ENCODE measurements at regions not wholly inside any gene's neighbourhood (a gene's known extent, or its start where the extent isn't known, plus 50 kb on each side); places are given as distances from the start of the nearest gene placed in this dataset.

DNA sequence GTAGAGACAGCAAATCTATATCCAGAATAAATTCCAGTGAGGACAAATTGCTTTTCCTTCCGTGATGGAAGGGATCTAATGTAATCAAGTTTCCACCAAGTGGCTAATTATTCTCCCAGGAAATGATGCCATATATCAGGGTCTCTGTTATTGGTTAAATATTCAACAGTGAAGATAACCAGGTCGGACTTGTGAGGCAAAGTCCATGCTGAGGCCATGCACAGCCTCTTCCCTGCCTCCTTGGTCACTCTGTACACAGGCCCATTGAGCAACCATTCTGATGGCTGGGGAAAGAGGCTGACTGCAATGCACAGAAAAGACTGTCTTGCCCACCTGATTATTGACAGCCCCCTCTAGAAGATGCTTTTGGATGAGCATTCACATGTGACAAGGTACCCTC lies 90.1 kb downstream of the TNFAIP2 start (continued):
- TF ChIP-seq MAFK (conservative IDR thresholded peaks at IDR 0.05 in 1 of 2, IDR thresholded peaks at IDR 0.05 in 1 of 2; ENCODE audit: low read length in 2 of 2) (no peak), HDAC2 (CRISPR knock-in tag; IDR thresholded peaks at IDR 0.05) (0 out of 2 replicates have a peak, but pooled peaks have one; percentile 56), ZNF264 (CRISPR knock-in tag; IDR thresholded peaks at IDR 0.05) (no peak), ZNF775 (CRISPR knock-in tag; IDR thresholded peaks at IDR 0.05; ENCODE audit: borderline replicate concordance) (no peak), HMGA1 (CRISPR knock-in tag; conservative IDR thresholded peaks at IDR 0.05) (no peak), ZNF256 (CRISPR knock-in tag; conservative IDR thresholded peaks at IDR 0.05) (no peak), TEAD3 (CRISPR knock-in tag; optimal IDR thresholded peaks at IDR 0.05; ENCODE audit: borderline replicate concordance) (peak; percentile 20), SOX6 (IDR thresholded peaks at IDR 0.05) (no peak), SOX6 (CRISPR knock-in tag; IDR thresholded peaks at IDR 0.05) (peak; percentile 65), POLR2A (IDR thresholded peaks at IDR 0.05; ENCODE audit: insufficient read depth in 1 of 2, low read depth in 2 of 2, low read length in 2 of 2) (no peak), HNRNPLL (IDR thresholded peaks at IDR 0.05; ENCODE audit: low read depth, low read length, poor library complexity, severe bottlenecking) (no peak), SOX5 (CRISPR knock-in tag; IDR thresholded peaks at IDR 0.05; ENCODE audit: borderline replicate concordance) (peak; percentile 17; the same call in 1 of the 2 replicates), PPARG (CRISPR knock-in tag; conservative IDR thresholded peaks at IDR 0.05) (0 out of 2 replicates have a peak, but pooled peaks have one; percentile 13), JUN (CRISPR knock-in tag; IDR thresholded peaks at IDR 0.05) (0 out of 2 replicates have a peak, but pooled peaks have one; percentile 34), ZNF292 (CRISPR knock-in tag; IDR thresholded peaks at IDR 0.05; ENCODE audit: borderline replicate concordance, low read depth) (peak; percentile 49; the same call in 1 of the 2 replicates), KDM6A (CRISPR knock-in tag; IDR thresholded peaks at IDR 0.05; ENCODE audit: low read depth) (peak; percentile 88), TOPORS (CRISPR knock-in tag; IDR thresholded peaks at IDR 0.05) (0 out of 2 replicates have a peak, but pooled peaks have one; percentile 33), SMAD3 (CRISPR knock-in tag; IDR thresholded peaks at IDR 0.05) (0 out of 2 replicates have a peak, but pooled peaks have one; percentile 16)
- TF ChIP-seq, protein P1, sequence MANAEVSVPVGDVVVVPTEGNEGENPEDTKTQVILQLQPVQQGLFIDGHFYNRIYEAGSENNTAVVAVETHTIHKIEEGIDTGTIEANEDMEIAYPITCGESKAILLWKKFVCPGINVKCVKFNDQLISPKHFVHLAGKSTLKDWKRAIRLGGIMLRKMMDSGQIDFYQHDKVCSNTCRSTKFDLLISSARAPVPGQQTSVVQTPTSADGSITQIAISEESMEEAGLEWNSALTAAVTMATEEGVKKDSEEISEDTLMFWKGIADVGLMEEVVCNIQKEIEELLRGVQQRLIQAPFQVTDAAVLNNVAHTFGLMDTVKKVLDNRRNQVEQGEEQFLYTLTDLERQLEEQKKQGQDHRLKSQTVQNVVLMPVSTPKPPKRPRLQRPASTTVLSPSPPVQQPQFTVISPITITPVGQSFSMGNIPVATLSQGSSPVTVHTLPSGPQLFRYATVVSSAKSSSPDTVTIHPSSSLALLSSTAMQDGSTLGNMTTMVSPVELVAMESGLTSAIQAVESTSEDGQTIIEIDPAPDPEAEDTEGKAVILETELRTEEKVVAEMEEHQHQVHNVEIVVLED (CRISPR knock-in tag; IDR thresholded peaks at IDR 0.05; ENCODE audit: borderline replicate concordance) = no peak
- TF ChIP-seq, protein P2, sequence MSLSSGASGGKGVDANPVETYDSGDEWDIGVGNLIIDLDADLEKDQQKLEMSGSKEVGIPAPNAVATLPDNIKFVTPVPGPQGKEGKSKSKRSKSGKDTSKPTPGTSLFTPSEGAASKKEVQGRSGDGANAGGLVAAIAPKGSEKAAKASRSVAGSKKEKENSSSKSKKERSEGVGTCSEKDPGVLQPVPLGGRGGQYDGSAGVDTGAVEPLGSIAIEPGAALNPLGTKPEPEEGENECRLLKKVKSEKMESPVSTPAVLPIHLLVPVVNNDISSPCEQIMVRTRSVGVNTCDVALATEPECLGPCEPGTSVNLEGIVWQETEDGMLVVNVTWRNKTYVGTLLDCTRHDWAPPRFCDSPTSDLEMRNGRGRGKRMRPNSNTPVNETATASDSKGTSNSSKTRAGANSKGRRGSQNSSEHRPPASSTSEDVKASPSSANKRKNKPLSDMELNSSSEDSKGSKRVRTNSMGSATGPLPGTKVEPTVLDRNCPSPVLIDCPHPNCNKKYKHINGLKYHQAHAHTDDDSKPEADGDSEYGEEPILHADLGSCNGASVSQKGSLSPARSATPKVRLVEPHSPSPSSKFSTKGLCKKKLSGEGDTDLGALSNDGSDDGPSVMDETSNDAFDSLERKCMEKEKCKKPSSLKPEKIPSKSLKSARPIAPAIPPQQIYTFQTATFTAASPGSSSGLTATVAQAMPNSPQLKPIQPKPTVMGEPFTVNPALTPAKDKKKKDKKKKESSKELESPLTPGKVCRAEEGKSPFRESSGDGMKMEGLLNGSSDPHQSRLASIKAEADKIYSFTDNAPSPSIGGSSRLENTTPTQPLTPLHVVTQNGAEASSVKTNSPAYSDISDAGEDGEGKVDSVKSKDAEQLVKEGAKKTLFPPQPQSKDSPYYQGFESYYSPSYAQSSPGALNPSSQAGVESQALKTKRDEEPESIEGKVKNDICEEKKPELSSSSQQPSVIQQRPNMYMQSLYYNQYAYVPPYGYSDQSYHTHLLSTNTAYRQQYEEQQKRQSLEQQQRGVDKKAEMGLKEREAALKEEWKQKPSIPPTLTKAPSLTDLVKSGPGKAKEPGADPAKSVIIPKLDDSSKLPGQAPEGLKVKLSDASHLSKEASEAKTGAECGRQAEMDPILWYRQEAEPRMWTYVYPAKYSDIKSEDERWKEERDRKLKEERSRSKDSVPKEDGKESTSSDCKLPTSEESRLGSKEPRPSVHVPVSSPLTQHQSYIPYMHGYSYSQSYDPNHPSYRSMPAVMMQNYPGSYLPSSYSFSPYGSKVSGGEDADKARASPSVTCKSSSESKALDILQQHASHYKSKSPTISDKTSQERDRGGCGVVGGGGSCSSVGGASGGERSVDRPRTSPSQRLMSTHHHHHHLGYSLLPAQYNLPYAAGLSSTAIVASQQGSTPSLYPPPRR (CRISPR knock-in tag; IDR thresholded peaks at IDR 0.05; ENCODE audit: borderline replicate concordance) = peak; percentile 20; the same call in 1 of the 2 replicates
- TF ChIP-seq, protein P3, sequence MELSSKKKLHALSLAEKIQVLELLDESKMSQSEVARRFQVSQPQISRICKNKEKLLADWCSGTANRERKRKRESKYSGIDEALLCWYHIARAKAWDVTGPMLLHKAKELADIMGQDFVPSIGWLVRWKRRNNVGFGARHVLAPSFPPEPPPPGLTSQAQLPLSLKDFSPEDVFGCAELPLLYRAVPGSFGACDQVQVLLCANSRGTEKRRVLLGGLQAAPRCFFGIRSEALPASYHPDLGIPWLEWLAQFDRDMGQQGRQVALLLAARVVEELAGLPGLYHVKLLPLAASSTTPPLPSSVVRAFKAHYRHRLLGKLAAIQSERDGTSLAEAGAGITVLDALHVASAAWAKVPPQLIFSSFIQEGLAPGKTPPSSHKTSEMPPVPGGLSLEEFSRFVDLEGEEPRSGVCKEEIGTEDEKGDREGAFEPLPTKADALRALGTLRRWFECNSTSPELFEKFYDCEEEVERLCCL (CRISPR knock-in tag; IDR thresholded peaks at IDR 0.05; ENCODE audit: borderline replicate concordance) = no peak

Measured in HepG2 (cell line).